ENCODE measurements at regions not wholly inside any gene's neighbourhood (a gene's known extent, or its start where the extent isn't known, plus 50 kb on each side); places are given as distances from the start of the nearest gene placed in this dataset.

DNA sequence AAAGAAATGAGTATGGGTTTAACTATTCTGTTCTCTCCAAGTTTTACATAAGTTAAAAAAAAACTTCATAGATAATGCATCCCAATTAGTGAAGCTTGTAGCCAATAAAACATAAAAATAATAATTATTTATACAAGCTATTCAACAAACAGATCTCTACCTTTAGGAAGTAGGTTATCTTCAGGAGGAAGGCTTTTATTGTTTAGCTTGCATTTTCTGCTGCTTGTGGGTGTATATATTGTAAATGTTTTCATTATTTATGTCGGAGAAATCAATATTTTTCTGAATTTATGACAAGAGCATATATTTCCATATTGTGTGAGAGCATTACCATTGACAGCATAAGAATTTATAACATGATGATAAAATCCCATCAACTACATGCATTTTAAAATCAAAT is 208.3 kb downstream of the TRAM1L1 start:
- H3K4me3 Mint-ChIP-seq, result no peak overlapping the region
- H3K9me3 Mint-ChIP-seq, result no peaks in the 10 kb centered on the region
- TF ChIP-seq, protein P1, sequence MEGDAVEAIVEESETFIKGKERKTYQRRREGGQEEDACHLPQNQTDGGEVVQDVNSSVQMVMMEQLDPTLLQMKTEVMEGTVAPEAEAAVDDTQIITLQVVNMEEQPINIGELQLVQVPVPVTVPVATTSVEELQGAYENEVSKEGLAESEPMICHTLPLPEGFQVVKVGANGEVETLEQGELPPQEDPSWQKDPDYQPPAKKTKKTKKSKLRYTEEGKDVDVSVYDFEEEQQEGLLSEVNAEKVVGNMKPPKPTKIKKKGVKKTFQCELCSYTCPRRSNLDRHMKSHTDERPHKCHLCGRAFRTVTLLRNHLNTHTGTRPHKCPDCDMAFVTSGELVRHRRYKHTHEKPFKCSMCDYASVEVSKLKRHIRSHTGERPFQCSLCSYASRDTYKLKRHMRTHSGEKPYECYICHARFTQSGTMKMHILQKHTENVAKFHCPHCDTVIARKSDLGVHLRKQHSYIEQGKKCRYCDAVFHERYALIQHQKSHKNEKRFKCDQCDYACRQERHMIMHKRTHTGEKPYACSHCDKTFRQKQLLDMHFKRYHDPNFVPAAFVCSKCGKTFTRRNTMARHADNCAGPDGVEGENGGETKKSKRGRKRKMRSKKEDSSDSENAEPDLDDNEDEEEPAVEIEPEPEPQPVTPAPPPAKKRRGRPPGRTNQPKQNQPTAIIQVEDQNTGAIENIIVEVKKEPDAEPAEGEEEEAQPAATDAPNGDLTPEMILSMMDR (IDR thresholded peaks at IDR 0.05; ENCODE audit: unreplicated experiment), result no peak
- H3K4me1 Mint-ChIP-seq, result peaks cover 3% of the 10 kb centered on the region
- DNase-seq (ENCODE audit: low spot score in 2 of 2, unreplicated experiment in 2 of 2), result no peak
- H3K36me3 Mint-ChIP-seq, result no peaks in the 10 kb centered on the region
- H3K27me3 Mint-ChIP-seq (ENCODE audit: low read depth), result no peaks in the 10 kb centered on the region
- H3K27ac Mint-ChIP-seq, result no peak overlapping the region

DNA sequence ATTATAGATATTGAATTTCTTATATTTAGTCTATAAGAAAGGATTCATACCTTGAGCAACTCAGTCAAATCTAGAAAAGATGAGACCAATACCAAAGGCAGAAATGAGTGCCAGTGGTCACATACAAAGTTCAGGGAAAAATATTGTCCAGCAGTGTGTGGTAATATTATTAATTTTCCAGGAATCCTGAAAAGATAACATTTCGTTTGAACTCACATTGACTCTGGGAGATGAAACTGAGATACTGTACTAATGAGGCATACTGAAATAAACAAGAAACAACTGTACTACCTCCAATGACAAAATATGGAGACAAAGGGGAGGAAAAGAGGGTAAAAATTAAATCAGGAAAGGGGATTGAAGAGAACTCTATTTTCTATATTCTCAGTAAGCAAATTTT is 212.4 kb downstream of the TRAM1L1 start:
- DNase-seq (ENCODE audit: low spot score in 2 of 2, unreplicated experiment in 2 of 2), result no peak
- Mint-ChIP-seq H3K4me3 (no peak overlapping the region), H3K27ac (no peak overlapping the region), H3K4me1 (peaks cover 8% of the 10 kb centered on the region), H3K36me3 (no peaks in the 10 kb centered on the region), H3K27me3 (ENCODE audit: low read depth) (no peaks in the 10 kb centered on the region), H3K9me3 (no peaks in the 10 kb centered on the region)
- TF ChIP-seq, protein P1 (IDR thresholded peaks at IDR 0.05; ENCODE audit: unreplicated experiment), result no peak

DNA sequence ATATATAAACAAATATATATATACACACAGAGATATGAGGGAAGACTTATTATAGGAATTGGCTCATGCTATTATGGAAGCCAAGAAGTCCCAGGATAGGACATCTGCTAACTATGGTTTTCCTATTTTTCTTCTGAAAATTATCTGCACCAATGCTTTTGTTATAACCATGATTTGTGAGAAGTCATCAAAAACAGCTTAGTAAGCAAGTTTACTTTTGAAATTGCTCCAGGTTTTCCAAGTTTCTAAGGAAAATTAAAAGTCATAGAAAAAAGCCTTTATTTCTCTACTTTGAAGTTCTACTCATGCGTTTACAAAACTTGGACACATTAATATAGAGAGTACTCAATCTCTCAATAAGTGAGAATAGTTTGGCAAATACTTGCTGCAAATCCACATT is 213.1 kb downstream of the TRAM1L1 start:
- Mint-ChIP-seq H3K4me1 (peaks cover 8% of the 10 kb centered on the region), H3K4me3 (no peak overlapping the region), H3K27me3 (ENCODE audit: low read depth) (no peaks in the 10 kb centered on the region), H3K27ac (no peak overlapping the region), H3K9me3 (no peaks in the 10 kb centered on the region), H3K36me3 (no peaks in the 10 kb centered on the region)
- DNase-seq (ENCODE audit: low spot score in 2 of 2, unreplicated experiment in 2 of 2), result no peak
- TF ChIP-seq, protein P1 (IDR thresholded peaks at IDR 0.05; ENCODE audit: unreplicated experiment), result no peak

DNA sequence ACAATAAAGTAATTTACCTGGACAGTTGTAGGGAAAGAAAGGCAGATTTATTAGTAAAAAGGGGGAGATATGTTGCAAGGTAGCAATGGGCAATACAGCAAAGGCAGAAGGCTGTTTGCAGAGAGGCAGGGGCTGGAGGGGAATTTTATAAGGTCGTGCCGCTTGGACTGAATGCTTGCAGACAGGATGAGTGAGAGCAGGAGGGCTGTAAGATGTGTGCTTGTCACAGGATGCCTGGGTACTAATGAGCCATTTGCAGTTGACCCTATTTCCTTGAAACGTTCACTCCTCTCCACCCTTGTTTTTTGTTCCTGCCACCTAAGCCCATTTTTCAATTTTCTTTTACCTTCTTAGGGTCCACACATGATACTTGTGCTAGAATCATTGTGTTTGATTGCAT is 214.7 kb downstream of the TRAM1L1 start:
- TF ChIP-seq, protein P1 (IDR thresholded peaks at IDR 0.05; ENCODE audit: unreplicated experiment), result no peak
- Mint-ChIP-seq H3K27ac (no peak overlapping the region), H3K27me3 (ENCODE audit: low read depth) (no peaks in the 10 kb centered on the region), H3K4me3 (no peak overlapping the region), H3K36me3 (no peaks in the 10 kb centered on the region), H3K4me1 (peaks cover 8% of the 10 kb centered on the region), H3K9me3 (peaks cover 4% of the 10 kb centered on the region)
- no peak for DNase-seq (ENCODE audit: low spot score in 2 of 2, unreplicated experiment in 2 of 2)

DNA sequence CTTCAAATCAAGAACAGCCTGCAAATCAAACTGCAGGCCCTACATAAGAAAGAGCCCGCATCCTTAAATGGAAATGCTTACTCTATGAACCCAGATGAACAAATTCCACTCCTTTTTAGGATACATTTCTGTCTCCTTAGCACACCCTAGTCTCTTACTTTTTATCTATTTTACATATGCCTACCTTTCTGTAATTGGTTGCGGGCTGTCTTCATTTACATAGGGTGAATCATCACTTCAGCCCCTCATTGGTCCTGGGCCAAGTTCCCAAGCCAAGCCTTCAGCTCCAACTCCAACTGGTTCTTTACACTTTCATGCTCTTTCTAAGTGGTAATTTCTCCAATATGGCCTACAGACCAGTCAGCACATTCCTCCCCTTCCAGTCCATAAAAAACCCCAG is 219.3 kb downstream of the TRAM1L1 start:
- TF ChIP-seq, protein P1 (IDR thresholded peaks at IDR 0.05; ENCODE audit: unreplicated experiment), result no peak
- Mint-ChIP-seq H3K4me3 (no peak overlapping the region), H3K9me3 (peaks cover 4% of the 10 kb centered on the region), H3K4me1 (peaks cover 8% of the 10 kb centered on the region), H3K36me3 (no peaks in the 10 kb centered on the region), H3K27me3 (ENCODE audit: low read depth) (no peaks in the 10 kb centered on the region), H3K27ac (no peak overlapping the region)
- DNase-seq (ENCODE audit: low spot score in 2 of 2, unreplicated experiment in 2 of 2), result no peak

DNA sequence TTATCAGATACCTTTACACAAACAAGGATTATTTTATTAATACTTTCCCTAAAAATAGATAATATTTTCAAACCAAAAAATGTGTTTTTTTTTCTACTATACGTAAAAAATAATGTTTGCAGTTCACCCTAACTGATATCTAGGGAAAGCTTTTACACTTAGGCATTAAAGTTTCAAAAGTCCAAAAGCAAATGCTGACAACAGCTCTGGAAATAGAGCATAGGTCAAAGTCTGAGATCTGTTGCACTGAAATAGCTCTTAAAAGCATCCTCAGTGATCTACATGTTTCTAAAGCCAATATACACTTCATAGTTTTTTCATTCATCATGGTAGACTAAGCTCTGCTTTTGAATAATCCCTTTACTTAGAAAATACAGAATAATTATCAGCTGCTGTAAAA is 222.8 kb downstream of the TRAM1L1 start:
- TF ChIP-seq, protein P1 (IDR thresholded peaks at IDR 0.05; ENCODE audit: unreplicated experiment), result no peak
- Mint-ChIP-seq H3K27ac (no peak overlapping the region), H3K4me3 (no peak overlapping the region), H3K27me3 (ENCODE audit: low read depth) (no peaks in the 10 kb centered on the region), H3K36me3 (no peaks in the 10 kb centered on the region), H3K4me1 (peaks cover 3% of the 10 kb centered on the region), H3K9me3 (peaks cover 4% of the 10 kb centered on the region)
- DNase-seq (ENCODE audit: low spot score in 2 of 2, unreplicated experiment in 2 of 2), result no peak
